Iris pigment epithelial cell (primary cell): ENCODE measurements at regions not wholly inside any gene's neighbourhood (a gene's known extent, or its start where the extent isn't known, plus 50 kb on each side); places are given as distances from the start of the nearest gene placed in this dataset.

Experiments
- DNase-seq: peaks from one replicate; pipeline ENCODE4 v3.0.0-alpha.2; 2011; ENCODE audit warnings: low read depth

DNA sequence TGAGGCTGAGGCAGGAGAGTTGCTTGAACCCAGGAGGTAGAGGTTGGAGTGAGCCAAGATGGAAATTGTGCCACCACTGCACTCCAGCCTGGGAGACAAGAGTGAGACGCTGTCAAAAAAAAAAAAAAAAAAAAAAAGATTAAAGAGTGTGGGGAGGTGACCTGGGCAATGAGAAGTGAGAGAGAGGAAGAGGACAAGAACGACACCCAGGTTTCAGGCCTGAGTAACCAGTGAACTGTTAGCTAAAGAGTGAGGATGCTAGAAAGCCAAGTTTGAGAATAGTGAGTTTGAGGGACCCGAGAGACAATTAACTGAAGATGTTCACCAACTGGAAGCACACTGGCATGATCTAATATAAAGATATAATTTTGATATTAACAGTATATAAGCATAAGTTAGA is 85.4 kb upstream of the TNFAIP3 start:
- no peak for DNase-seq

DNA sequence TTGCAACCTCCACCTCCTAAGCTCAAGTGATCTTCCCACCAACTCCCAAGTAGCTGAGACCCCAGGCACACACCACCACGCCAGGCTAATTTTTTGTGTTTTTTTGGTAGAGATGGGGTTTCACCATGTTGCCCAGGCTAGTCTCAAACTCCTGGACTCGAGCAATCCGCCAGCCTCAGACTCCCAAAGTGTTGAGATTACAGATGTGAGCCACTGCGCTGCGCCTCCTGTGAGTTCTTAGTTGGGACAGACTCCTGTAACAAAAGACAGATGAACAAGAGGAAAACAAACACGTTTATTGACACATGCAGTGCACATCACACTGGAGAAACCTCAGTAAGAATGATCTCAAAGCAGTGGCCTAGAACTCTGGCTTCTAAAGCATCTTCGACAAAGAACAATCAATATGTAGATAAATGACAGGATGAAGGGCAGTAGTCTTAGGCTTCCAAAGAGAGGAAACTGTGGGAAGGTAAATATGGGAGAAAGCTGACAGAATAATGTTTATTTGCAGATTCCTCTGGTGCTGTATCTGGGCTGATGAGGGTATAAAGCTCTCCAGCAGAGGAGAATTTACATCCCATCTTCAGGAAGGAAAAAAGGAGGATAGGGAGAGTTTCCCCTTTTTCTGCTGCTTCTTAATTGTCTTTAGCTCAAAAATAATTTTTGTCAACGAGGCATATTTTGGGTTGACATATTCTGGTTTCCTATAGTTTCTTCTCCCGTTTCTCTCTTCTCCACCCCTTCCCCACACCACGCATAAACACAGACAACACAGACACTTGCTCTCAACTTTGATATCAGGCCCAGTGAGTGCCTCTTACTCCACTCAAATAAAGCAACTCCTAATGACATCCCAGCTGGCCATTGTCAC is 84.7 kb upstream of the TNFAIP3 start:
- no peak for DNase-seq

DNA sequence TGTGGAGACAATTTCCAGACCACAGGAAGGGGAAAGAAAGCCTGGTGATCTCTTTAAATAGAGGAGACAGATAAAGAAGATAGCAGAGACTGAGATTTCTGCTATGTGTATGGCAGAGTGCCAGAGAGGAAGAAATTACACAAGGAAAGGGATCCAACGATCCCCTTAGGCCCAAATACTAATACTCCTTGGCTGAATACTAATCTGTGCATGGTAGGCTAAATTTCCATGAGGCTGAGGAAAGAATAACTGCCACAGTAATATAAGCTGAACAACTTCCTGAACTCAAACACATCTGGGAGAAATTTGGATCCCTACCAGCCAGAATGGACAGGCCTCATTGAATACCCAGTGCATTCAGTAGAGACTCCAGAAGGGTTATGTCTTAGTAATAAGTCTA is 83.3 kb upstream of the TNFAIP3 start:
- DNase-seq, result no peak

DNA sequence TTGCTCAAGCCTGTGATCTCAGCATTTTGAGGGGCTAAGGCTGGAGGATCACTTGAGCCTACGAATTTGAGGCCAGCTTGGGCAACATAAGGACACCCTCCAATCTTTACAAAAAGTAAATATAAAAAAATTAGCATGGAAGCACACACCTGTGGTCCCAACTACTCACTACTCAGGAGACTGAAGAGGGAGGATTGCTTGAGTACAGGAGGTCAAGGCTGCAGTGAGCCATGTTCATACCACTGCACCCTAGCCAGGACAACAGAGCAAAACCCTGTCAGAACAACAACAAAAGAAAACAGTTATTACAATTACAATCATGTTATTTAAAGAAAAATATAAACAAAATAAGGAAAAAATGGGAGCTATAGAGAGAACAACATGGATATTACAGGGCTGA is 82.5 kb upstream of the TNFAIP3 start:
- no peak for DNase-seq

DNA sequence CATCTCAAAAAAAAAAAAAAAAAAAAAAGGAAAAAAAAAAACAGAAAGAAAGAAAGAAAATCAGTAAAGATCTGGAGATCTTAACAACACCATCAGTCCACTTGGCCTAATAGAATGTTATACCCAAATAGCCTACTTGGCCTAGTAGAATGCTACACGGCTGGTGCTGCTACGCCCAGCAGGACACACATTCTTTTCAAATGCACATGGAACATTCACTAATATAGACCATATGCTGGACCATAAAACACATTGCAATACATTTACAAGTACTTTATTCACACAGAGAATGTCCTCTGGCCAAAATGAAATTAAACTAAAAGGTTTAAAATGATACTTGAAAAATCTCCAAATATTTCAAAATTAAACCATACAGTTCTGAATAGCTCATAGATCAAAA is 80.0 kb upstream of the TNFAIP3 start:
- no peak for DNase-seq

DNA sequence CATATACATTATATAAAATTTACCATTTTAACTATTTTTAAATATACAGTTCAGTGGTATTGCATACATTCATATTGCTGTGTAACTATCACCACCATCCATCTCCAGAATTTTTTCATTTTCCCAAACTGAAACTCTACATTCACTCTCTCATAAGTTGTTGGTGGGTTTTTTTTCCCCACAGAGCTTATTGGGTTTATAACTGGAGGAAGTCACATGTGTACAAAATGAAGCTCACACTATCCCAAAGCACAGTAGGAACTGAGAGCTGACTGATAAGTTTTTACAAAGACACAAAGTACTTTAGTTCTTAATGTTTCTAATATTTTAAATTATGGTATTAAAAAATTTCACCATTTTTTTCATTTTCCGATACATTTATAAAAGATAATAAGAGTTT is 78.8 kb upstream of the TNFAIP3 start:
- DNase-seq, result no peak

DNA sequence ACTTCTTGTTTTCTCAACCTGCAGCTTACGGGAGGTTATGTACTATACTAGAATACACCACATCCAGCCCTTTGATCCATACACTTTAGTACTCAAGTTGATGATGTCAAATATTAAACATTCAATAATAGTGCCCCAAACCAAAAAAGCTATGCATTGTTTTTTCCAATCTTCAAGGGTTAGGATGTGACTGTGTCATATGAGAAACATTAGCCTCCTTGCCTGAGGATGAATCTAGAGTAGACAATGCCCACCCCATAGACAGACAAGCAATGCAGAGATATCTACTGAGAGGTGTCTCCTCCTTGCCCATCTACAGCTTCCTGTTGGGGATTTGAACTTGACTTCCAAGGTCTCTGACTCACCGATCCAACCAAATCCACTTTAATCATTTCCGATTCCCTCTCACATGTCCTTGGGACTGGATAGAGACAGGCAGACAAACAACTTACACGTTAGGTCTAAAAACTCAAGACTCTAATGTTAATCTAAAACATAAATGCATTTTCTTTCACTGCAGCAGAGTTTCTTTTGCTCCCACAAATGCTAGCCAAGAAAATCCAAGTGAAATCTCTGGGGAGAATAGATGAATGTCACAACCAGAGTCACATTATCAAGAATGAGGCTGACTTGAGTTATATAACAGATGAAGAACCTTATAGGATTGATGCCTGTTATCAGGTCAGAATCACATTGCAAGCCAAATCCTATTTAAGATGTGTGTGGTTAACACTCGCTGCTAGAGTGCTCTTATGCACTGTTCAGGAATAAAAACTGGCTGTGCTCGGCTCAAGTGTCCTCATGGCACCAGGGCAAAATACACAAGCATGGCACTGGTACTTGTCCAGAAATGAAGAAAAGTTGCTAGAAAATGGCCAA is 75.5 kb upstream of the TNFAIP3 start:
- DNase-seq, result peak; percentile 67

DNA sequence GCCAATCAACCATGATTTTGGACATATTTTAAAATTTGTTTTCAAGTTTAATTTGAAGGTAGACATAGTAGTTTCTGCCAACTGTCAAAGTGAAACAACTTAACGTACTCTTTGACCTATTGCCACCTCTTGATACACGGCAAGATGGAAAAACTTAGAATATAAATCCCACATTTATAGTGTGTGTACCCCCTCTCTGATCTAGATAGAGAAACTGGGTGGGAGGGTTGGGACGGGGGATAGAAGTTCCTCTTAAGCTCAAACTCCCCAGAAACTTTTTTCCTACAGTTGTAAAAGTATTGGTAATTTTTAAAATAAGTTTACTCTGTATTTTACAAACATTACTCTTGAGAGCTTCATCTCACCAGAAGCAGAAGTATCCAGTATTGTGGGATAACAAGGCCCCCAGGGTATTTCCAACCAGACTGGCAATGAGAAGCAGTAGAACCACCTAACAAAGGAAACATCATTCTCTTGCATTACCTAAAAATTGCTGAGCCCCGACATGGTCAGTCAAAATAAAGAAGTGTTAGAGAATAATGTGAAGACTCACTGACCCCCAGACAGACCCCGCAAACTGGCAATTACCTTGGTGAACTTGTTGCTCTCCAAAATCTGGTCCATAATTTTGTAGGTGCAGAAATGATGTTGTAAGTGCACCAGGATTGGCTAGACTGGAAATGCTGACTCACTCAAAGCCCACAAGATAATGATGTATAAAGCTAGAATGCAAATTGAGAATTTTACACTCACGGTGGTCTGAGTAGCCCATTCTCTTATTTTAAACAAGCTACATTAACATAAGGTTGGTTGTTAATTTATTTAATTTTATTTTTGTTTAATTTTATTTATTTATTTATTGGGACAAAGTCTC is 74.7 kb upstream of the TNFAIP3 start:
- DNase-seq, result no peak

DNA sequence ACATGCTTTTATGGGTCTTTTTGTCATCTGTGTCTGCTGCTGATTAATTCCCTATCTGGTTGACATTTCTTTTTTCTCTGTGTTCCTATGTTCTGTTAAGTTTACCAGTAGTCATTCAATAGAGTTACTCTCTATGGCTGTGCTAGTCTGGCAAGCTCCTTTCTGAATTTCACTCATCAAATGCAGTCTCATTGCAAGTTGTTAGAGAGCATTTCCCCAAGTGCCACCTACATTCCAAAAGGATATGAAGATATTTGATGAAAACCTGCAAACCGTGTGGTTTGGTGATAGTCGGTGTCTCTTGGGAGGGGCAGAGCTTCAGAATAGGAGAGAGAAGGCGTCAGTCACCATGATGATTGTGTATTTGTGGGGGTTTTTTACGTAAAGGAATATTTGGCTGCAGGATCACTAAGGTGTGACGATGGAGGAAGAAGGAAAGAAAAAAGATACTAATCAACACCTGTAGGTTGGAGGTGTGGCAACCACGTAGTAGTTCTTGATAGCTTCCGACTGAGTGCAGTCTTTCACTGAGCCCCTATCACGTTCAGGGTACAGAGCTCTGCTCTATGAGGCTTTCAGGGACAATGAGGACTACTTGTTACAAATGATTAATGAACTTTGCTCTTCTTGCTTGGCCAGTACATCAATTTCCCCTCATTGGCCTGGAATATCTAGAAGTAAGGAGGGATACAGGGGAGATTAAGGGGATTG is 73.1 kb upstream of the TNFAIP3 start:
- DNase-seq, result no peak

DNA sequence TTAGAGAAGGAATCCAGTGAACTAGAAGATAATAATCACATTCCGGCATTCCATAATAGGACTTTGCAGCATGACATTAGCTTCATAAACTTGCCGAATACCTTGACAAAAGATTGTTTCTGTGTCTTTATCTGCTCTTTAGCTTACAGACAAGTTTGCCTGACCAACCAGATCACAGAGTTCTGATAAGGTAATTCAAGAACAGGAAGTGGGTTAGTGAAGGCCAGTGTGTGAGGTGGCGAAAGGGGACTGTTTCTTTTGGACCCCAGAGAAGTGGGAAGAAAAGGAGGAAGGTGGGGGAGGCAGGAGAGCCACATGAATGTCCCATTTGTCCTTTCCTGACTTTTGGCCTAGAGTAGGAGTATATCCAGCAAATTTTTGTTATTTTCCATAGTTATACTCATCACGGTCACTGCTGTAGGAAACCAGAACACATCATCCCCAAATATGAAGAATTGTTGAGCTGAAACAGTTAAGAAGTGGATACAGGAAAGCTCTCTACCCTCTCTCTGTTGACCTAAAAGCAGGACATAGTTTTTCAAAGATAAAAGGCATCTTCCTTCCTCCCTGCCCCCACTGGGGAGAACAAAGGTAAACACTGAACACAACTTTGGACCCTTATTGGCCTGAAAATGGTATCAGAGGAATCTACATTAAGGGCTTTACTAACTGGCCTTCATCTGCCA is 72.4 kb upstream of the TNFAIP3 start:
- no peak for DNase-seq

DNA sequence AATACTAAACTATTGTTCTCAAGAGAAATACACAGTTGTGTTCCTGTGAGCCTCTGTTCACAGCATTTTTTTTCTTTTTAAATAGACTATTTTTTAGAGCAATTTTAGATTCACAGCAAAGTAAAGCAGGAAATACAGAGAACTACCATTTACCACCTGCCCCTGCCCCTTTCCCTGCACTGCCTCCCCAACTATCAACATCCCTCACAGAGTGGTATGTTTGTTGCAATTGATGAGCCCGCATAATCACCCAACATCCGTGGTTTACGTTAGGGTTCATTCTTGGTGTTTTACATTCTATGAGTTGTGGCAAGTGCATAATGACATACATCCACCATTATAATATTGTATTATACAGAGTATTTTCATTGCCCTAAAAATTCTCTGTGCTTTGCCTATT is 71.6 kb upstream of the TNFAIP3 start:
- DNase-seq, result no peak

DNA sequence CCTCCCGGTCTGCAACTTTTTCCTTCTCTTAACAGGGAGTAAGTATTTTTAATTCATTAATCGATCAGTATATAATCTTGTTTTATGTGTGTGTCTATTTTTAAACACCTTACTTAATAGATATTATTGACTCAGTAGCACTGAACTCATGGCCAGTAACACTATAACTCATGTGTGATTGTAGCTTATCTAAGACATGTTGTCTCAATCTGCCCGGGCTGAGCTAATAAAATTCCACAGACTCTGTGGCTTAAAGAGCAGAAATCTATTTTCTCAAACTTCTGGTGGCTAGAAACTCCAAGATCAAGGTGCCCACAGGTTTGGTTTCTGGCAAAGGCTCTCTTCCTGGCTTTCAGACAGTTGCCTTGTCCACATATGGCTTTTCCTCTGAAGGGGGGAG is 68.8 kb upstream of the TNFAIP3 start:
- DNase-seq, result peak; percentile 49

DNA sequence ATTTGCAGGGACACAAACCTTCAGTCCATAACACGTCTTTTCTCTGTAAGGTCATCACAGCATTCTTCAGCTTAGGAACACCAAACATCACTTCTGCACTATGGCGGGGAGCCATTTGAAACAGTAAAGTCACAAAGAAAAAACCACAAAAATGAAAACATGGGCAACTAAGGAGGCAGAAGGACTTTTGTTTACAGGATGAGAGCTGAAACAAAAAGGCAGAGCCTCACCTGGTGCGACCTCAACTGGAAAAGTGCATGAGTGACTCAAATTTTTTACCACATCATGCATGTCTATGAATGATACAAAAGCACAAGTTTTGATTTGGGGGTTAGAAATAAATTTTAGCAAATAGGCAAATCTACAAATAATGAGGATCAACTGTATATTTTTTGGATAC is 68.2 kb upstream of the TNFAIP3 start:
- DNase-seq, result peak; percentile 39

DNA sequence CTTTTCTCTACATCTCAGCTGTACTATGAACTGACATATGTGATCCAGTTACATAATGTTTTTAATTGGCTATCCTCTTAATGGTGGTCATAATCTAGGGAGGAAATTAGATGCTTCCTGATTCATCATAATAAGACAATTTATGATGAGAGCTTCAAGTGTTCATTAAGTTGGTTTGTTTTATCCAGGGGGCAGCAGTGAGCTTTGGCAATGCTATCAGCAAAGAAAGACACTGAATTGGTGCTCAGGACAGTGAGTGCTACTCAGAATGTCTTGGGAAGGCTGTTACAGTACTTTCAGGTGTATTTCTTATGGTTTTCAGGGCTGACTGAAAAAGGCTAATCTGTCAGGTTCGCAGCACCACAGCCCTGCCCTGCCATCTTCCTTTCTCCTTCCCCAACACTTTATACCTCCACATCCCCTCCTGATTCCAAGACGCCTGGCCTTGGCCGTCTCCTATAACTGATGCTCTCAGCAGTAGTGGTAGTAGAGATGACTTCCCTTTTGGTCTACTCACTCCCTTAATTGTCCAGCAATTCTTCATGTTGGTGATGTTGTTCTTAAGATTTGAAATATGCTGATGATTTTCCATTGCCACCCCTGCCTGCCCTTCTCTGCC is 67.0 kb upstream of the TNFAIP3 start:
- peak; percentile 73 for DNase-seq

DNA sequence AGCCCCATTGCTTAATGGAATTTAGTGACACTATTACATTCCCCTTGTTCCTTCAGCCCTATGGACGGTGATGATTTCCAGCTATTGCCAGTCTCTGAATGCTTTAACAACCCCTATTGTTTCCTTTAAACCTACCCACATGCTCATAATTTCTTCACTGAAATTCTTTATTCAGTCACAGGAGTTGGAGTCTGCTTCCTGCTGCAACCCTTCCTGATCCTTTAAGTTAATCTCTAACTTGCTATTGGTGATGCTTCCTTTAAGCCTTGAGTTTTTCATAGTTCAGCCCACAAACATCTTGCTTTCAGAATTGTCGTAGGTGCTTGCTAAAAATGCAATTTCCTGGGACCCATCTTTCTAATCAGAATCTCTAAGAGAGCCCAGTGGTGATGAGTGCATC is 66.3 kb upstream of the TNFAIP3 start:
- no peak for DNase-seq

DNA sequence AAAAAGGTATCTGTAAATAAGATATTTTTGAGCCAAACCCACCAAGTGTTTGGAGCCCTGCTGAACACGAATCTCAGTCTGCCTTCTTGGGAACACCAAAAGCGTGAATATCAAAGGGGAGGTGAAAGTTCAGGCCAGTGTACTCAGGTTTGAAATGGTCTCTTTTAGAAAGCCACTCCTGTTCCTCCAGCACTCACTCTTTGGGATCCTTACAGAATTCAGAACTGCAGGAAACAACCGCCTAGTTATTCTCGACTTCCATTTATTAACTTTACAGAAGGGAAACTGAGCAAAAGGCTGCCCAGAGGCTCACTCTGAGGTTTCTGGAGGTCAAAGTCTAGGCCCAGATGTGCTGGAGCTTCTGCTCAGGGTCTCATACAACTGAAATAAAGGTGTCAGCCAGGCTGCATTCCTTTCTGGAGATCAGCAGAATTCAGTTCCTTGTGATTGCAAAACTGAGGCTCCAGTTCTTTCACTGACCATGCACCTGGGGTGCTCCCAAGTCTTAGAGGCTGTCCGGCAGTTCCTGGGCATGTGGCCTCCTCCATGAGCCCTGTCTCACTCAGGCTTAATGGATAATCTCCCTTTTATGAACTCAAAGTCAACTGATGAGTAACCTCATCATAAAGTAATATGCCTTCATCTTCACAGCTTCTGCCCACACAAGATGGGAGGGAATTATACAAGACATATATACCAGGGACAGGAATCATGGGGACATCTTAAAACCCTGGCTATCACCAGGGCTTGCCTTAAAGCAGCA is 65.5 kb upstream of the TNFAIP3 start:
- no peak for DNase-seq

DNA sequence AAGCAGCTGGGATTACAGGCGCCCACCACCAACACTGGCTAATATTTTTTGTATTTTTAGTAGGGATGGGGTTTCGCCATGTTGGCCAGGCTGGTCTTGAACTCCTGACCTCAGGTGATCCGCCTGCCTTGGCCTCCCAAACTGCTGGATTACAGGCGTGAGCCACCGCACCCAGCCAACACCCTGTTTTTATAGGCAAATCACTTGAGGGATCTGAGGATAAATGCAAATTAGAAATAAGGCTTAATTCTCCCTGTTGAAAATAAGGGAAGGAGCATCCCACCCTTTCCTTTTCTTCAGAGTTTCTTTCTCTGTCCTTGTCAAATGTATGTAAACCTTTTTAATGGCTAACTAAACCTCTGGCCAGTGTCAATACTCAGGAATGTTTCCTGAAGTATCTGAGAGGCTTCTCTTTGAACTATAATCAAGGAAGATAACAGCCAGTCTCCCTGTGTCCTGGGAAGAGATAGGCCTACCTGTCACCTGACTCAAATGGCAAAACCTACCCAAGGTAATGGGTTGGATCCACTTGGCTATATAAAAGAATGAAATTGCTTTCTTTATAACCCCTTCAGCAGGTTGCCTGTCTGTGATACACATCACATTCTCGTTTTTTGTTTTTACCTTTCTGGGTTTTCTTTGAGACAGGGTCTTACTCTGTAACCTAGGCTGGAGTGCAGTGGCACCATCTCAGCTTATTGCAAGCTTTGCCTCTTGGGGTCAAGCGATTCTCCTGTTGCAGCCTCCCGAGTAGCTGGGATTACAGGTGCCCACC is 64.5 kb upstream of the TNFAIP3 start:
- DNase-seq, result no peak

DNA sequence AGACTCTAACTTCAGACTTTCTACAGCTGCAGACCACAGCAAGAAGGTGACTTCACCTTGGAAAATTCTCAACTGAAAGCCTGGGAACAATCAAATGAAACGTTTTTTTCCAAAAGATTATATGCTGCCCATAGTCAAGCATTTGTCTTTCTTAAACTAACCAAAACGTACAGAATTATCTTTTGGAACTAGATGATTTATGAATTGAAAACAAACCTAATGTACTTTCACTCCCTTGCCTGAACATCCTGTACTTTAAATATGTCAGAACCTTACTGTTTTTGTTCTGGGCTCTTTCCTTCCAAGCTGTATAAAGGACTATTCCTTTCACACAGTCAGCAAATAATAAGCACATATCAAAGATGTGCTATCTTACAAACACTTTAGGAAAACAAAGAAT is 62.4 kb upstream of the TNFAIP3 start:
- peak; percentile 32 for DNase-seq

DNA sequence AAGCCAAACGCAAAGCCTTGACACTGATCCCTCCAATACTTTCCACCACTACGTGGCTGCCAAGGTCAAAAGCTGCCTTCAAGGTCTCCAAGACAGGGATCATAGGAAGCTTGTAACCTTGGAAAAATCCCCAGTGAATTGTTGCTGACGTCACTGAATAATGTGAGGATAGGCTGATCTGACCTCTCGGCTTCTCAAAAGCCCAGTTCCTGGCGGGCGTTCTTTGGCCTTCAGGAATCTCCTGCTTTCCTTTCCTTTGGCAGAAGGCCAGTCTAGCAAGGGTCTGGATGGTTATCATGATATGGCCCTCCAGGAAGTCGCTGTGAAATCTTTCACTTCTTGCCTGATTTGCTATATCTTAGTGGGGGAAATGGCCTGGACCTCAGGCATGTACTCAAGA is 61.4 kb upstream of the TNFAIP3 start:
- no peak for DNase-seq
